NCI-H524 treated with DMSO at 0.1 percent for 48 hours (cell line): ENCODE measurements at regions not wholly inside any gene's neighbourhood (a gene's known extent, or its start where the extent isn't known, plus 50 kb on each side); places are given as distances from the start of the nearest gene placed in this dataset.

Experiments used
- DNase-seq: peaks from one replicate; lab custom pipeline; 2025; lab: John Stamatoyannopoulos, UW

- DNase-seq: no peak
These were observed 277.2 kb downstream of the EIPR1 start for GRCh38 chr2:3100386-3100785.

GRCh38 chr2:3099860-3100234 lies 277.8 kb downstream of the EIPR1 start:
- DNase-seq: no peak

GRCh38 chr2:3099145-3099859 lies 278.3 kb downstream of the EIPR1 start:
- no peak for DNase-seq

DNA sequence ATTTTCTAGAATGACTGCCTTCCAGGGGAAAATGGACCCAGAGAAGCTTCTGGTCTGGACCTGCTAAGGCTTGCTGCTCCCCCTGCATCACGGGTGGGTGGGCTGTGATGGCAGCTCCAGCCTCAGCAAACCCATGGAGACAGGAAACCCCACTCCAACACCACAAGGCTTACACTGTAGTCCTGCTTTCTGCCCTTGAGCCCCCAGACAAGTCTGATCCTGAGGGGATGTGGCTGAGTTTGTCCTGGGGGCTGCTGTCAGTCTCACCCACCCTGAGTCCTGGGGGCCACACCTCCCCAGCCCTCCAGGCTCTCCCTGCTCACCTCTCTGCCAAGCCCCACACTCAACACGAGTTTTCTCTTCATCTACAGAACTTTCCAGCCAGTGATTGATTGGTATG lies 279.4 kb downstream of the EIPR1 start:
- DNase-seq: no peak

- DNase-seq: no peak
These were observed 279.8 kb downstream of the EIPR1 start for GRCh38 chr2:3097804-3098203.

DNA sequence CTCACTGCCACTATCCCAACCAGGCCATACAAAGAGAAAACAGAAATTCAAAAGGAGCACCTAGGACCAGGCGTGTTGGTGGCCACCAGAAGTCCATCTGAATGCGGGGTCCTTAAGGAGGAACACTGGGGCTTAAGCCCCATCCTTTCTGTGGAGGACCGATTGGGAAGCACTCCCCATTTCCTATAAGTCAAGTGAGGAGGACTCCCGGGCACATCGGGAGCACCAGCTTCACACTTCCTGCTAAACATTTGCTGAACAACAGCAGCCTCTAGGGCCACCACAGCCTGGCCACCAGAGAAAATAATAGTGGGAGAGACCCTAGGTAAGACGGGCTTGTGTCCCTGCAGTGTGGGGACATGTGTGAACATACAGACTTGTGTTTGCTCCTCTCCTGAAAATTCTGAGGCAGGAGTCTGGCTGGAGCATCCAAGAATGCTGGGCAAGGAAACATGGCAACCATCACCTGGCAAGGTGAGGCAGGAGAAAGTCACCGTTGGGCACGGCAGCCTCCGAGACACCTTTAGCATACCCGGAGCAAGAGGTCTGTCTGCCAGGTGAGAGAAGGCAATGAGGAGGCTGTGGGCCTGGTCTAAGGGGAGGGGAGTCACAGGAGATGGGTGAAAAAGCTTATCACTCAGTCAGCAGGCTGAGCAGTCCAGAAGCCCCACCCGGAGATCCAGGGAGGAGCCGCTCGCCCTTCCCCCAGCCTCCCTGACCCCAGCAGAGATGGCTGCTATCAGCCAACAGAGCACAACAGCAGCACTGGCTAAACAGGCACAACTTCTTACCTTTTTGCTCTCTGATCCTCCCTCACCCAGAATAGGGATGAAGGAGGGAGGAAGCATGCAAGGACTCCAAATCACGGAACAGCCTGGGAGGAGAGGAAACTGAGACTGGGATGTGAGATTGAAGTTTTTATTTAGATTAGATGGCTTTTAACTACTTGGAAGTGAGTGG lies 282.3 kb downstream of the EIPR1 start:
- no peak for DNase-seq

GRCh38 chr2:3094318-3094717 lies 283.3 kb downstream of the EIPR1 start:
- no peak for DNase-seq

DNA sequence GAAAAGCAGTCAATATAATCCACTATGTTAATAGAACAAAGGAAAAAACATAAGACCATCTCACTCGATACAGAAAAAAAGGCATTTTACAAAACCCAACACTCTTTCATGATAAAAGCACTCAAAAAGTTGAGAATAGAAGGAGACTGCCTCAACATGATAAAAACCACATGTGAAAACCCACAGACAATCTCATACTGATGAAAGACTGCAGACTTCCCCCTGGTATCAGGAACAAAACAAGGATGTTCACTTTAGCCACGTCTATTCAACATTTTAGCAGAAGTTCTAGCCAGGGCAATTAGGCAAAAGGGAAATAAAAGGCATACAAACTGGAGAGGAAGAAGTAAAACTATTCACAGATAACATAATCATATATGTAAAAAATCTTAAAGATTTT lies 285.9 kb downstream of the EIPR1 start:
- no peak for DNase-seq

DNA sequence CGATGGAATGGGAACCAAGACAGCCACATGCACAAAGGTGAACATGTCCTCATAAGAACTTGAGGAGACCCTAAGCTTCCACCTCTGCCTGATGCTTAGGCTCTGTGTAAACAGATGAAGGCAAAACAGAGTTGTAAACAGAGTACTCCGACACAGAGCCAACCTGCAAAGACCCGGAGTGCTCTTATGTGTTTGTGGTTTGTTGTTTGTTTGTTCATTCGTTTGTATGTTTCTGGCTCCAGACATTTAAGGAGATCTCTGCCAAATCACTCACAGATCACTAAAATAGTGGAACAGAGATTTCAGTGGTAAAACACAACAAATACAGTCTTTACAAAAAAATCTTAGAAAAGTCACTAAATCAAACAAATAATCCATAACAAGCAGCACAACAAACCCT lies 294.9 kb downstream of the EIPR1 start:
- no peak for DNase-seq

GRCh38 chr2:3079959-3080948 lies 297.4 kb downstream of the EIPR1 start:
- DNase-seq: no peak

- DNase-seq: no peak
These were observed 298.2 kb downstream of the EIPR1 start for GRCh38 chr2:3079466-3079865.

DNA sequence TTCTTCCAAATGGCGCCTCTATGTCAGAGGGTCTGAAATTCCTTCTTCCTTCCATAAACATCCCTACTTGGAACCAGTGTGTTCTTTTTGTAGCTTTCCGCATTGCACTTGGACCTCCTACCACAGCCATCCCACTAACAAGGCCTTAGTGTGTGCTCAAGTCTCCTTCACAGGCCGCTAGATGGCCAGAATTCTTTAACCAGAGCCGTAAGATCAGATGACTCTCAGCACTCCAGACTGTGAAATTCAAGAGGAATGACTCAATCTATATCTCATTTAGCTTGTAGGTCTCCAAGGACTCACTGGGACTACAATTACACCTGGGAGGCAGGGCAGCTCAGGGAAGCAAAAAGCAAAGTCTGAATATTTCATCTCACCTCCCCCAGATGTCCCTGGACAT lies 298.9 kb downstream of the EIPR1 start:
- DNase-seq: no peak

DNA sequence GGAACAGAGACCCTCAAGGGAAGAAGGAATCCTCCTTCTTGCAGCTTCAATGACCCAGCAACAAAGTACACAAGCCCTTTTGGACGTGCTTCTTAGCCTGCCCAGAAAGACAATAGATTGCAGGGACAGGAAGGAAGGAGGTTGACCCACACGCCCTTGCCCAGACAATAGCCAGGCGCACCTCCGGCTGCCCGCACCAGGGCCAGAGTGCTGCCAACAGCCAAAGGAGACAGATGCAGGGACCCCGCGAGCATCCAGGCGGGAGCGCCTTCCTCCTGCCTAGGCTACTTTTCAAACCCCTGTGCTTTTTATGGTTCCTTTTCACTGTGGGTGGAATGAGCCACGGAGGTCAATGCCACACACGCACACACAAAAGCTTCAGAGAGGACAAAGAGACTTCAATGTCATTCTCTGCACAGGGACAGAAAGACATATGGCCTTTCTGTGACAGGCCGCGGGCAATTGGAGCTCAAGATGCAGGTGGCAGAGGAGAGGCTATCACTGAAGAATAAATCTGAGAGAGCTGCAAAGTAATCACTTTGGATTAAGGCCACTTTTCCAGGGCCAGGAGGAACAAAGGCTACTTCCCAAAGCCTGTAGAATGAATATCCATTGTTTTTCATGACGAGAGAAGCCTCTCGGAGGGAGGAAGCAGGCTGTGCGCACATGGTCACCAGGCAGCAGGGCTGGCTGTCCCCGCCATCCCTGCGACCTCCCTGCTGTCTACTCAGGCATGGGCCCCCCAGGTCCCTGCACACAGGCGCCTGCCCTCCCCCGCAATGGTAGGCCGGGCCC lies 300.6 kb downstream of the EIPR1 start:
- peak; percentile 37 for DNase-seq

DNA sequence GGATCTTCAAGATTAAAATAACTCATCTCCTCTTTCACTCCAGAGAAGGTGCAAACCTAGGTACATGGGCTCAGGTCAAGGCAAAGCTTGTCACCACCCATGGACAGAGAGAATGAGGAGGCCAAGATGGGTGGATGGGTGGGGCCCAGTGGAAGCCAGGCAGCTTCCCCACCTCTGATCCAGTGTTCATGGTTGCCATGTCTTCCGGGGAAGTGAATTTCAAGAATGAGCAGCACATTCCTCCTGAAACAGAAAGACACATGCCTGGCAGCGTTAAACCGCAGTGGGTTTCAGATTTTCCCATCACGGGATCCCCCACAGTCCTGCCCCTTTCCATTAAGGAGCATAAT lies 301.7 kb downstream of the EIPR1 start:
- no peak for DNase-seq

DNA sequence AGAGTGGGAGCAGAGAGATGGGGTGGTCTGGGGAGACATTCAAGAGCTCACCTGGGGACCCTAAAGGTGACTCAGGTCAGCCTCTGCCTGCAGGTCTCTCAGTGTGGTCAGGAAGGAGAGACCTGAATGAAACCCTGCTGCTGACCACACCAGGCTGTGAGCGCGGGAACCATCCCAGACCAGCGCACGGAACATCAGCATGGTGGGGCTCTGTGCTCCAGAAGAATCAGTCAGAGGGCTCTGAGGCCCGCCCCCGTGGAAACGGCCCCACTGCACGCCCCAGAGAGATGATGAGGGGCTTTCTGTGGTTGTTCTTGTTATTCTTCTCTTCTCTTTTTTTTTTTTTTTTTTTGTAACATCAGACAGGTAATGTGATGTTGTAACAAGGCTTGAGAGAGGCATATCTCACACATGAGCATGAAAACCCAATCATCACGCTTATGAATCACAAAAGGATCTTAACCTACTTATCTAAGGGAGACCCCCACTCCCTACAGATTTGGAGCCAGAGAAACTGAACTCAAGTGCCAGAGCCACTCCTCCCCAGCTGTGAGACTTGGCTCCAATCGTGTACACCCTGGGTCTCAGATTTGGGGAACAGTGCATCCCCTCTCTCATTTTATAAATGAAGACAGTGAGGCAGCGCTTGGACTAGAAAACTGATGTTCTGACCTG lies 302.2 kb downstream of the EIPR1 start:
- DNase-seq: no peak

GRCh38 chr2:3073704-3074103 lies 303.9 kb downstream of the EIPR1 start:
- no peak for DNase-seq

DNA sequence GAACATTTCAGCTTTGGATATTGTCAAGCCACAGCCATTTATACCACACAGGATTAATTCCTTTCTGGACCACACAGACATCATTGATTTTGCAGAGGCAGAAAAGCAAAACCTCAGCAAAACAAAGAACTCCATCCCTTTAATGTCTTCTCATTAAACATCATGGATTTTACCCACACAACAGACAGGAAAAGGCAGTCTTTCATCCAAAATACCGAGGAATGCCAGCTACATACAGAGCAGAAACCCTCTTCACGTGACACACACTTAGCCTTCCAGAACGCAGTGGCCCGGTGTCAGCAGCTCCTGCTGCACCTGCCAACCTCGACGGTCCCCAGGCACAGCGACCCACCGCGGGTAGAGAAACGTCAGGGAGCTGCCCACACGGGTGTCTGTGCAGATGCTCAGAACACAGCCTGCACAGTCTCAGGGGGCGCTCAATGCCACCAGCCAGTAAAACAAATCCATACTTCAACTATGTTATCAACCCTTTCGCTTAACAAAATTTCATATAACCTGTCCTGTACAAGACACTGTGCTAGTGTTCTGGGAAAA lies 304.5 kb downstream of the EIPR1 start:
- DNase-seq: no peak

DNA sequence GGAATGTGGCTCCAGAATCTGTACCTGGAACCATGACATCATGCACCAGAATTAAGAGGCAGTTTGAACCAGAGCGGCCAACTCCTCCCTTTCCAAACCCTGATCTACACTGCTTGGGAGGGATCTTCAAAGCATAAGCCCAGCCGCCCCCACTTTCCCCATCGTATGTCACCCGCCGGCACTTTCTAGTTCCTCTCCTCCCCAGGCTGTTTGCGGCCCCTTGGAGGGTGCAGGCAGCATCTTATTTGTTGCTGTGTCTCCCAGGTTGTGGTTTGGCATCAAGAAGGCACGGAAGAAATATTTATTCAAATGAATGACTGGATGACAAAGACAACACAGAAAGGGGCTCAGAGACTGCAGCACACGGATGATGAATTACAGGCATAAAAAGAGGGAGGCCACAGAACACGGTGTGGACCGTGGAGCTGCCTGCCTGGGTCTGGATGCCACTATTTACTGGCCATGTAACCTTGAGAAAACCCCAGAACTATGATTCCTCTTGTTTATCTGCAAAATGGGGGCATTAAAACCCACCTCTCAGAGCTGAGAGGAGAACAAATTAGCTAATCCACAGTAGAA lies 305.8 kb downstream of the EIPR1 start:
- no peak for DNase-seq

DNA sequence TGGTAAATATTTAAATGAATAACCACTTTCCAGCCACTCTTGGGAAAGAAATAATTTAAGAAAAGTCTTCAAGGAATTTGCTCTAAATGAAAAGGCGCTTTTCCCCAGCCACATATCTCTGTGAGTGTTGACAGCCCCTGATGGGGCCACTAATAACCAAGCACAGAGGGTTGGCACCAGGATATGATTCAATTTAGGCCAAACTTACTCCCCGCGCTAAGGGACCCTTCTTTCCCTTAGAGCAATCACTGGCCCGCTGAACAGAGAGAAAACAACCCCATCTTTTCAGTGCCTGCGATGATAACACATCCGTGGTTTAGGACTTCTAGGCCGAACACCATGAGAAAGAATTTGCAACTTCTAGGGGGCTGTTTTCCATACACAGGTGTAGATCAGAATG lies 310.8 kb downstream of the EIPR1 start:
- DNase-seq: no peak

DNA sequence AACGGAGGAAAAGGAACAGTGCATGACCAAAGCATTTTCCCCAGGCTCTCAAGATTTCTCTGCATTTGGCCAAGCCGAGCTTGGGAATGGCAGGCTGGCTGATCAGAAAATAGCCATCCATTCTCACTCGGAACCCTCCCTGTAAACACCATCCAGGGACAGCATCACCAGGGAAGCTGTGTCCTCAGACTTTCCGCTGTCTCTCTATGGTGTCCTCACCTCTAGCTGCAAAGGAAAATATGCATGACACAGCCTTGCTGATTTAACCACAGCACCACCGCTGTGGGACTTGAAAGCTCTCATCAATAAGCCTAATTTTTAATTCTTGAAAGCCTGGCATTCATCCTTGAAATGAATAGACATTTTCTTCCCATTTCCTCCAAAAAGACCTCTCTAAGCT lies 311.7 kb downstream of the EIPR1 start:
- DNase-seq: no peak
